HG02840 (cell line): ENCODE measurements at regions not wholly inside any gene's neighbourhood (a gene's known extent, or its start where the extent isn't known, plus 50 kb on each side); places are given as distances from the start of the nearest gene placed in this dataset.

ENCODE experiments used
- ATAC-seq: cut with Tn5 transposase; IDR thresholded peaks from one replicate; pipeline ENCODE4 v1.9.1; 2021; ENCODE audit warnings: mild to moderate bottlenecking, moderate library complexity, moderate number of reproducible peaks; ENCODE audit not compliant: unreplicated experiment, low FRiP score

GRCh38 chr9:81833563-81834345, 94.5 kb upstream of the SPATA31D4 start:
- no peak for ATAC-seq

GRCh38 chr9:81841333-81841732, 86.9 kb upstream of the SPATA31D4 start:
- no peak for ATAC-seq

- ATAC-seq: no peak
Observed at GRCh38 chr9:81844131-81844567, 84.1 kb upstream of the SPATA31D4 start.

GRCh38 chr9:81847181-81847915, 80.9 kb upstream of the SPATA31D4 start:
- ATAC-seq: no peak

GRCh38 chr9:81848472-81848871, 79.8 kb upstream of the SPATA31D4 start:
- no peak for ATAC-seq

GRCh38 chr9:81849631-81850259, 78.5 kb upstream of the SPATA31D4 start:
- ATAC-seq: no peak

GRCh38 chr9:81850724-81851123, 77.5 kb upstream of the SPATA31D4 start:
- ATAC-seq: no peak

GRCh38 chr9:81851340-81851739, 76.9 kb upstream of the SPATA31D4 start:
- ATAC-seq: no peak

- no peak for ATAC-seq
Observed at GRCh38 chr9:81852820-81853219, 75.4 kb upstream of the SPATA31D4 start.

GRCh38 chr9:81855538-81855937, 72.7 kb upstream of the SPATA31D4 start:
- ATAC-seq: no peak

- ATAC-seq: no peak
Observed at GRCh38 chr9:81858657-81859430, 69.4 kb upstream of the SPATA31D4 start.

GRCh38 chr9:81860581-81860980, 67.6 kb upstream of the SPATA31D4 start:
- no peak for ATAC-seq

- no peak for ATAC-seq
Observed at GRCh38 chr9:81861644-81862043, 66.6 kb upstream of the SPATA31D4 start.

GRCh38 chr9:81868145-81868544, 60.1 kb upstream of the SPATA31D4 start:
- ATAC-seq: no peak

GRCh38 chr9:81871695-81872094, 56.5 kb upstream of the SPATA31D4 start:
- ATAC-seq: no peak

GRCh38 chr9:81874250-81874649, 54.0 kb upstream of the SPATA31D4 start:
- no peak for ATAC-seq

GRCh38 chr9:81874931-81875330, 53.3 kb upstream of the SPATA31D4 start:
- no peak for ATAC-seq

- no peak for ATAC-seq
Observed at GRCh38 chr9:81877047-81877446, 51.2 kb upstream of the SPATA31D4 start.
